Pancreas (tissue), 10 donors: ENCODE measurements at regions not wholly inside any gene's neighbourhood (a gene's known extent, or its start where the extent isn't known, plus 50 kb on each side); places are given as distances from the start of the nearest gene placed in this dataset.
A peak's percentile ranks its signal among the peaks of the same experiment; 100 is the strongest.
"Not testable (repeated sequence)": the region's sequence is repeated elsewhere in the genome, so short reads cannot be mapped to it uniquely, and the experiment has no call there.

ENCODE experiments used
- ATAC-seq, 4 donors: fragments of 200-7000 bp; cut with Tn5 transposase; one replicate each; pipeline versions ENCODE4 v1.8.0 to v1.9.1; 2020; ENCODE audit warnings: mild to moderate bottlenecking in 4 of 4, moderate library complexity in 4 of 4
- DNase-seq, 6 donors: peaks; one replicate each; pipeline ENCODE4 v3.0.0-alpha.2; 2020
- FAIRE-seq: peaks from 2 replicates; lab custom pipeline; 2012; peaks lifted over from hg19 to GRCh38; lab: Jason Lieb, UNC
- H3K27ac ChIP-seq, 4 donors: fragments of 200-600 bp; sonication (generic); 1 replicate in 3 of 4; 2 replicates in 1 of 4; pipeline versions ENCODE4 v1.5.0 to v1.8.0; 2020
- H3K27me3 ChIP-seq, 4 donors: fragments of 200-600 bp; one replicate each; pipeline ENCODE4 v1.8.0; 2021
- H3K36me3 ChIP-seq, 3 donors: fragments of 200-600 bp; sonication (generic) in 1 of 3; one replicate each; pipeline versions ENCODE4 v1.5.0 to v1.8.0; 2020 to 2021
- H3K4me1 ChIP-seq, 3 donors: fragments of 200-600 bp; one replicate each; pipeline ENCODE4 v1.8.0; 2021
- H3K4me3 ChIP-seq, 4 donors: fragments of 200-600 bp; sonication (generic) in 2 of 4; one replicate each; pipeline versions ENCODE4 v1.5.0 to v1.8.0; 2020 to 2021
- H3K9me3 ChIP-seq, 4 donors: fragments of 200-600 bp; one replicate each; pipeline ENCODE4 v1.8.0; 2021
- CTCF ChIP-seq, 4 donors: fragments of 200-600 bp; sonication (generic) in 3 of 4; IDR thresholded peaks; one replicate each; pipeline versions ENCODE4 v1.5.0 to v1.8.0; 2021; ENCODE audit warnings: antibody characterized with exemption in 4 of 4
- WGBS, 2 donors: extraction: QIAGEN DNeasy Blood & Tissue Kit; methylation state at CpG; one replicate each; pipeline ENCODE4 v1.1.7; 2013; 5-methylcytosine and 5-hydroxymethylcytosine counted together
- intact Hi-C, 3 donors: fragments of 100-400 bp; cut with DNase I; formaldehyde crosslinking; loops; one replicate each; pipeline versions ENCODE4 v1.11.1 to v1.14.2; 2022
- donor health status: healthy with polysubstance abuse.
- donor health status: DM: no; HTN: no; CAD: no; lungs with moderate emphysema.
- donor health status: DM: no; HTN: no; CAD: no.
- donor health status: control.
- donor health status: control.
- donor health status: Bipolar disorder and iron deficiency.
- donor health status: DM: yes; HTN: yes; CAD: no.
- donor health status: DM: no; HTN: no; CAD: no.
- donor health status: DM: no; HTN: no; CAD: no.
- donor health status: DM: yes; HTN: yes; CAD: no.

- DNase-seq (peak in 3 of 6 donors; percentile 19 to 46 (median 31)), FAIRE-seq (no peak), ATAC-seq (peak; percentile 73 to 96 (median 92))
- Histone ChIP-seq H3K27ac (no peak overlapping the region), H3K4me1 (peaks cover 0 to 8% (median 0%) of the 10 kb centered on the region in 3 donors), H3K27me3 (no peaks in the 10 kb centered on the region), H3K9me3 (no peaks in the 10 kb centered on the region), H3K4me3 (no peak overlapping the region), H3K36me3 (no peaks in the 10 kb centered on the region)
- WGBS, 2 donors: 10 to 11% methylated on average over 5 to 6 of the region's 6 CpGs
- peak; percentile 7 to 53 (median 38) for TF ChIP-seq CTCF (IDR thresholded peaks at IDR 0.05)
- intact Hi-C loops: no loop called here
Measured at GRCh38 chr4:150010525-150011126, 67.6 kb upstream of the DCLK2 start.

DNA sequence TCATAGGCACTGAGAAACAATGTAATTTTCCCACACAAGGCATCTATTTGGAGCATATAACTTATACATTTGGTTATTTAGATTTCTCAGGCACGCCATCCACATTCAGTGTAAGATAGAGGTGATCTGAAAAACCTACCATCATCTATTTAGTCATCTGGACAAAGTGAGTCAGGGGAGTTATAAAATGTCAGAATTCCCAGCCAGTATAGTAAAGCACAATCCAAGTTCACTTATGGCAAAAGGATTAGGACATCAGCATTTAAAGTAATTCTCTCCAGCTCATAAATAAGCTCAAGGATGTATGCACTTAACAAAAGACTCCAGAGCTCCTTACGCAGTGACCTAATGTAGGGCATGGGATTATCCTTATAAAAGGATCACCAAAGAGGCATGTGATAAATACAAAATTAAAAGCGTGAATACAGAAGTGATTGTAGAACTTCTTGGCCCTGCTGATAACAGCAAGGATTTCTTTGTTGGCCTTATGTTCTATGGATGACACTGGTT lies 65.3 kb upstream of the DCLK2 start:
- Histone ChIP-seq H3K4me1 (no peaks in the 10 kb centered on the region), H3K27me3 (no peaks in the 10 kb centered on the region), H3K9me3 (no peaks in the 10 kb centered on the region), H3K27ac (no peak overlapping the region), H3K4me3 (no peak overlapping the region), H3K36me3 (no peaks in the 10 kb centered on the region)
- intact Hi-C loops: no loop called here
- no peak for TF ChIP-seq CTCF (IDR thresholded peaks at IDR 0.05)
- DNase-seq: no peak
- 90 to 91% methylated on average over 3 of the region's 3 CpGs for WGBS, 2 donors
- no peak for ATAC-seq
- FAIRE-seq: no peak

GRCh38 chr4:150015910-150016309 lies 62.3 kb upstream of the DCLK2 start:
- FAIRE-seq, intact Hi-C loops, H3K27ac ChIP-seq: not testable (repeated sequence)

DNA sequence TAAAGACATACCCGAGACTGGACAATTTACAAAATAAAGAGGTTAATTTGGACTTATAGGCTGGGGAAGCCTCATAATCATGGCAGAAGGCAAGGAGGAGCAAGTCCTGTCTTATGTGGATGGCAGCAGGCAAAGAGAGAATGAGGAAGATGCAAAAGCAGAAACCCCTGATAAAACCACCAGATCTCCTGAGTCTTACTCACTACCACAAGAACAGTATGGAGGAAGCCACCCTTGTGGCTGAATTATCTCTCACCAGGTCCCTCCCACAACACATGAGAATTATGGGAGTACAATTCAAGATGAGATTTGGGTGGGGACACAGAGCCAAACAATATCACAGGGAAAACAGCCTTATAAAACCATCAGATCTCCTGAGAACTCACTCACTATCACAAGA lies 61.6 kb upstream of the DCLK2 start:
- 88 to 96% methylated on average over 1 of the region's 1 CpG for WGBS, 2 donors

More at GRCh38 chr4:150015910-150016309, 62.3 kb upstream of the DCLK2 start:
- not testable (repeated sequence) for H3K36me3 ChIP-seq, ATAC-seq, H3K9me3 ChIP-seq, H3K4me1 ChIP-seq, DNase-seq, H3K4me3 ChIP-seq, H3K27me3 ChIP-seq

GRCh38 chr4:150018257-150018656 lies 60.0 kb upstream of the DCLK2 start:
- H3K27me3 ChIP-seq: no peaks in the 10 kb centered on the region
- FAIRE-seq (no peak), DNase-seq (no peak), ATAC-seq (no peak)
- no peak for TF ChIP-seq CTCF (IDR thresholded peaks at IDR 0.05)
- H3K36me3 ChIP-seq: no peaks in the 10 kb centered on the region
- 42 to 47% methylated on average over 1 of the region's 1 CpG for WGBS, 2 donors
- intact Hi-C loops: no loop called here
- no peaks in the 10 kb centered on the region for H3K4me1 ChIP-seq
- no peak overlapping the region for H3K27ac ChIP-seq
- no peak overlapping the region for H3K4me3 ChIP-seq
- no peaks in the 10 kb centered on the region for H3K9me3 ChIP-seq

More for the DNA sequence above, 61.6 kb upstream of the DCLK2 start:
- H3K27me3 ChIP-seq, H3K9me3 ChIP-seq, H3K4me1 ChIP-seq, intact Hi-C loops, H3K27ac ChIP-seq, FAIRE-seq, DNase-seq, H3K4me3 ChIP-seq, ATAC-seq, H3K36me3 ChIP-seq: not testable (repeated sequence)

GRCh38 chr4:150021483-150021882 lies 56.8 kb upstream of the DCLK2 start:
- no peak for DNase-seq
- no peaks in the 10 kb centered on the region for H3K27me3 ChIP-seq
- FAIRE-seq: no peak
- H3K4me3 ChIP-seq: no peak overlapping the region
- ATAC-seq: no peak
- H3K27ac ChIP-seq: no peak overlapping the region
- H3K4me1 ChIP-seq: no peaks in the 10 kb centered on the region
- no peaks in the 10 kb centered on the region for H3K9me3 ChIP-seq
- H3K36me3 ChIP-seq: no peaks in the 10 kb centered on the region
- intact Hi-C loops: no loop called here
- TF ChIP-seq CTCF (IDR thresholded peaks at IDR 0.05): no peak
- 72 to 84% methylated on average over 1 of the region's 1 CpG for WGBS, 2 donors
